Osteocyte (in vitro differentiated cells): ENCODE measurements at regions not wholly inside any gene's neighbourhood (a gene's known extent, or its start where the extent isn't known, plus 50 kb on each side); places are given as distances from the start of the nearest gene placed in this dataset.

ENCODE experiments used
- DNase-seq: peaks from one replicate; pipeline ENCODE4 v3.0.0; 2021; ENCODE audit warnings: mixed read lengths; ENCODE audit not compliant: unreplicated experiment; ENCODE audit errors: extremely low spot score
- H3K27ac Mint-ChIP-seq: one replicate; pipeline ENCODE4 v1.8.0; 2021; ENCODE audit warnings: mild to moderate bottlenecking, mixed read lengths; ENCODE audit not compliant: unreplicated experiment
- H3K27me3 Mint-ChIP-seq: one replicate; pipeline ENCODE4 v1.8.0; 2021; ENCODE audit warnings: mixed read lengths; ENCODE audit not compliant: unreplicated experiment
- H3K36me3 Mint-ChIP-seq: one replicate; pipeline ENCODE4 v1.8.0; 2021; ENCODE audit warnings: mixed read lengths; ENCODE audit not compliant: unreplicated experiment
- H3K4me1 Mint-ChIP-seq: one replicate; pipeline ENCODE4 v1.8.0; 2021; ENCODE audit warnings: mixed read lengths; ENCODE audit not compliant: unreplicated experiment
- H3K4me3 Mint-ChIP-seq: one replicate; pipeline ENCODE4 v1.8.0; 2021; ENCODE audit warnings: mild to moderate bottlenecking, moderate library complexity, mixed read lengths; ENCODE audit not compliant: unreplicated experiment
- H3K9me3 Mint-ChIP-seq: one replicate; pipeline ENCODE4 v1.8.0; 2021; ENCODE audit warnings: mixed read lengths; ENCODE audit not compliant: unreplicated experiment
- CTCF ChIP-seq: fragments of 200-600 bp; sonication (generic); IDR thresholded peaks from 2 replicates; pipeline ENCODE4 v1.5.0; 2021; ENCODE audit warnings: antibody characterized with exemption, mild to moderate bottlenecking, moderate library complexity

- Mint-ChIP-seq H3K36me3 (no peaks in the 10 kb centered on the region), H3K4me1 (peaks cover 3% of the 10 kb centered on the region), H3K27ac (no peak overlapping the region), H3K27me3 (no peaks in the 10 kb centered on the region), H3K9me3 (peaks cover 3% of the 10 kb centered on the region), H3K4me3 (no peak overlapping the region)
- no peak for TF ChIP-seq CTCF
- DNase-seq = no peak
These were observed 179.2 kb upstream of the PDE3A start for GRCh38 chr12:20188930-20189653.

- Mint-ChIP-seq H3K9me3 (peaks cover 3% of the 10 kb centered on the region), H3K36me3 (no peaks in the 10 kb centered on the region), H3K27me3 (no peaks in the 10 kb centered on the region), H3K4me1 (no peaks in the 10 kb centered on the region), H3K27ac (no peak overlapping the region), H3K4me3 (no peak overlapping the region)
- DNase-seq = no peak
- no peak for TF ChIP-seq CTCF
These were observed 178.6 kb upstream of the PDE3A start for GRCh38 chr12:20189767-20190166.

- H3K36me3 Mint-ChIP-seq = peaks cover 3% of the 10 kb centered on the region
- peaks cover 24% of the 10 kb centered on the region for H3K9me3 Mint-ChIP-seq
- no peaks in the 10 kb centered on the region for H3K4me1 Mint-ChIP-seq
- peak; percentile 39 for TF ChIP-seq CTCF
- no peak for DNase-seq
- no peak overlapping the region for H3K4me3 Mint-ChIP-seq
- no peaks in the 10 kb centered on the region for H3K27me3 Mint-ChIP-seq
- no peak overlapping the region for H3K27ac Mint-ChIP-seq
These were observed 174.2 kb upstream of the PDE3A start for GRCh38 chr12:20194171-20194570.

- H3K36me3 Mint-ChIP-seq = peaks cover 8% of the 10 kb centered on the region
- H3K27me3 Mint-ChIP-seq = no peaks in the 10 kb centered on the region
- H3K4me1 Mint-ChIP-seq = no peaks in the 10 kb centered on the region
- peaks cover 35% of the 10 kb centered on the region for H3K9me3 Mint-ChIP-seq
- H3K27ac Mint-ChIP-seq = no peak overlapping the region
- TF ChIP-seq CTCF = no peak
- no peak for DNase-seq
- H3K4me3 Mint-ChIP-seq = no peak overlapping the region
These were observed 171.6 kb upstream of the PDE3A start for GRCh38 chr12:20196767-20197166.

- H3K27me3 Mint-ChIP-seq = no peaks in the 10 kb centered on the region
- no peaks in the 10 kb centered on the region for H3K4me1 Mint-ChIP-seq
- H3K9me3 Mint-ChIP-seq = peaks cover 33% of the 10 kb centered on the region
- TF ChIP-seq CTCF = no peak
- no peak overlapping the region for H3K4me3 Mint-ChIP-seq
- peaks cover 8% of the 10 kb centered on the region for H3K36me3 Mint-ChIP-seq
- no peak for DNase-seq
- H3K27ac Mint-ChIP-seq = no peak overlapping the region
These were observed 170.9 kb upstream of the PDE3A start for GRCh38 chr12:20197411-20197810.
